ENCODE measurements at regions not wholly inside any gene's neighbourhood (a gene's known extent, or its start where the extent isn't known, plus 50 kb on each side); places are given as distances from the start of the nearest gene placed in this dataset.

DNA sequence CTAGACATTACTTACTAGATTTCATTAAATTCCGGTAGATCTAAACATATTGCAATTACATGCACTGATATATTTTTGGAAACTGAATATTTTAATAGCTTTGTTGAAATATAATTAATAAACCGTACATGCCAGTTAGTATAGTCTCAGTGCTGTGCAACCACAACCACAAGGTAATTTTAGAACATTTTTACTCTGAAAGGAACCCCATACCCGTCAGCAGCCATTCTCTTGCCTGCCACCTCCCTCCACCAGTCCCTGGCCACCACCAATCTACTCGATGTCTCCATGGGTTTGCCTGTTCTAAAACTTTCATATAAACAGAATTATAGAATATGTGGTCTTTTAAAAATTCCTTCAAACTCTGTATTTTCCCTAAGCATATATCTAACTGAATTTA lies 293.9 kb downstream of the THBS2 start:
- H3K4me1 ChIP-seq (ENCODE audit: control insufficient read depth in 2 of 2, insufficient read depth in 1 of 2, low read depth in 1 of 2, low read length in 2 of 2): no peaks in the 10 kb centered on the region
- H4K91ac ChIP-seq (ENCODE audit: low read depth, low read length, poor library complexity): no peak overlapping the region
- no peaks in the 10 kb centered on the region for H3K27me3 ChIP-seq (ENCODE audit: control insufficient read depth in 3 of 3, insufficient read depth in 3 of 3, low read depth in 1 of 3, low read length in 3 of 3)
- no peak overlapping the region for H2BK120ac ChIP-seq (ENCODE audit: low read depth, low read length)
- no peaks in the 10 kb centered on the region for H3K36me3 ChIP-seq (replicated peaks in 1 of 2; ENCODE audit: control insufficient read depth in 2 of 2, insufficient read depth in 2 of 2, low read length in 2 of 2)
- no peaks in the 10 kb centered on the region for H3K79me1 ChIP-seq (ENCODE audit: low read depth, low read length)
- H2AK5ac ChIP-seq (ENCODE audit: low read depth, low read length): no peak overlapping the region
- no peak overlapping the region for H3K18ac ChIP-seq (ENCODE audit: low read length)
- no peak overlapping the region for H3K4me3 ChIP-seq (ENCODE audit: low read length in 2 of 2)
- H3K27ac ChIP-seq (replicated peaks; ENCODE audit: low read length): no peak overlapping the region
- H2BK12ac ChIP-seq (ENCODE audit: low read length): no peak overlapping the region
- no peak overlapping the region for H3K9ac ChIP-seq (ENCODE audit: low read depth, low read length, poor library complexity)
- no peak overlapping the region for H2BK15ac ChIP-seq (ENCODE audit: low read length)
- no peak for DNase-seq (ENCODE audit: low spot score)
- no peak overlapping the region for H2AFZ ChIP-seq (ENCODE audit: low read length)
- no peaks in the 10 kb centered on the region for H3K9me3 ChIP-seq (replicated peaks in 1 of 2; ENCODE audit: control insufficient read depth in 2 of 2, insufficient read depth in 1 of 2, low read depth in 1 of 2, low read length in 2 of 2)
- H3K14ac ChIP-seq (ENCODE audit: low read length): no peak overlapping the region
- H3K4ac ChIP-seq (ENCODE audit: low read length): no peak overlapping the region
- H2BK5ac ChIP-seq (ENCODE audit: low read length): no peak overlapping the region
- WGBS, 2 donors (ENCODE audit: extremely low coverage in 2 of 2, insufficient read length in 2 of 2, insufficient replicate concordance in 1 of 2): no CpG with 5 or more reads among the region's 4 CpGs
- no peak overlapping the region for H3K23ac ChIP-seq (ENCODE audit: low read depth, low read length, poor library complexity)
- H3K4me2 ChIP-seq (ENCODE audit: insufficient read depth, low read length, poor library complexity, severe bottlenecking): no peak overlapping the region
- H4K8ac ChIP-seq (ENCODE audit: low read depth, low read length): no peak overlapping the region

DNA sequence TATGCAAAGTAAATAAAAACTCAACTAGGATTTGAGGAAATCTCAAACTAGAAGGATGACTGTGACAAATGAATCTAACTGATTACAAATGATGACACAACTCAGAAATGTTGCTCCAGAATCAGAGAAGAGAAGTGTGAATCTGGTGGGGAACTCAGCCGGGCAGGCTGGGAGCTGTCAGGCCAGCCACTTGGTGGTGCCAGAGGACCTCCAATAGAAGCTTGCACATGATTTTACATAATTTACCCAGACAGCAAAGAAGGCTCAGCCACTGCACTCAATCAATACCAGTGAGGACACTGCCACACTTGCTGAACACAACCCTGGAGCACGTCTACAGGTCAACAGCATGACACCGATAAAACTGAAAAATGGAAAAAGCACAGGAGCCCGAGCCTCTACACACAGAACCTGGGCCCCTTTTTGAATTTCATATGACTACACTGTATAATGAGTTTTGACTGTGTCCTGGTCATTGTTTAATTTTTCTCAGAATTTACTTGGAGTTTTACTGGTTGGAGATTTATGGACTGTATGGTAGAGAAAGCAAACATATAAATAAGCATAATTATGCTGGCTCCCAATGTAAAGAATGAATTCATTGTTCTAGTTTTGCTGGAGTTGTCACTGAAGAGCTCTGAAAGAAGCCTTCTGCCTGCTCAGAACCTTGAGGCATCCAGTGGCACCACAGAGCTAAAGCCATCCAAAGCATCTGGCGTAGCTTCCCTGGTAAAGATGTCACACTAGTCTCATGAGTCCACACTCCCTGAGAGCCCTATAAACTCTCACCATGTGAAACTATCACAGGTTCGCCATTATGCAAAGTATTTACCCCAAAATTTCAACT lies 296.5 kb downstream of the THBS2 start:
- Histone ChIP-seq H2BK15ac (ENCODE audit: low read length) (no peak overlapping the region), H2BK12ac (ENCODE audit: low read length) (no peak overlapping the region), H3K4me3 (ENCODE audit: low read length in 2 of 2) (no peak overlapping the region), H3K36me3 (replicated peaks in 1 of 2; ENCODE audit: control insufficient read depth in 2 of 2, insufficient read depth in 2 of 2, low read length in 2 of 2) (no peaks in the 10 kb centered on the region), H2AK5ac (ENCODE audit: low read depth, low read length) (no peak overlapping the region), H4K8ac (ENCODE audit: low read depth, low read length) (no peak overlapping the region), H3K4me2 (ENCODE audit: insufficient read depth, low read length, poor library complexity, severe bottlenecking) (no peak overlapping the region), H3K14ac (ENCODE audit: low read length) (no peak overlapping the region), H3K9ac (ENCODE audit: low read depth, low read length, poor library complexity) (no peak overlapping the region), H4K91ac (ENCODE audit: low read depth, low read length, poor library complexity) (no peak overlapping the region), H3K9me3 (replicated peaks in 1 of 2; ENCODE audit: control insufficient read depth in 2 of 2, insufficient read depth in 1 of 2, low read depth in 1 of 2, low read length in 2 of 2) (no peaks in the 10 kb centered on the region), H3K79me1 (ENCODE audit: low read depth, low read length) (no peaks in the 10 kb centered on the region), H3K27me3 (ENCODE audit: control insufficient read depth in 3 of 3, insufficient read depth in 3 of 3, low read depth in 1 of 3, low read length in 3 of 3) (no peaks in the 10 kb centered on the region), H3K18ac (ENCODE audit: low read length) (no peak overlapping the region), H2AFZ (ENCODE audit: low read length) (no peak overlapping the region), H3K27ac (replicated peaks; ENCODE audit: low read length) (no peak overlapping the region), H2BK120ac (ENCODE audit: low read depth, low read length) (no peak overlapping the region), H3K4me1 (ENCODE audit: control insufficient read depth in 2 of 2, insufficient read depth in 1 of 2, low read depth in 1 of 2, low read length in 2 of 2) (no peaks in the 10 kb centered on the region), H3K23ac (ENCODE audit: low read depth, low read length, poor library complexity) (no peak overlapping the region), H2BK5ac (ENCODE audit: low read length) (no peak overlapping the region), H3K4ac (ENCODE audit: low read length) (no peak overlapping the region)
- peak; percentile 50 for DNase-seq (ENCODE audit: low spot score)
- whole genome bisulfite sequencing, 2 donors (ENCODE audit: extremely low coverage in 2 of 2, insufficient read length in 2 of 2, insufficient replicate concordance in 1 of 2): no CpG with 5 or more reads among the region's 6 CpGs

DNA sequence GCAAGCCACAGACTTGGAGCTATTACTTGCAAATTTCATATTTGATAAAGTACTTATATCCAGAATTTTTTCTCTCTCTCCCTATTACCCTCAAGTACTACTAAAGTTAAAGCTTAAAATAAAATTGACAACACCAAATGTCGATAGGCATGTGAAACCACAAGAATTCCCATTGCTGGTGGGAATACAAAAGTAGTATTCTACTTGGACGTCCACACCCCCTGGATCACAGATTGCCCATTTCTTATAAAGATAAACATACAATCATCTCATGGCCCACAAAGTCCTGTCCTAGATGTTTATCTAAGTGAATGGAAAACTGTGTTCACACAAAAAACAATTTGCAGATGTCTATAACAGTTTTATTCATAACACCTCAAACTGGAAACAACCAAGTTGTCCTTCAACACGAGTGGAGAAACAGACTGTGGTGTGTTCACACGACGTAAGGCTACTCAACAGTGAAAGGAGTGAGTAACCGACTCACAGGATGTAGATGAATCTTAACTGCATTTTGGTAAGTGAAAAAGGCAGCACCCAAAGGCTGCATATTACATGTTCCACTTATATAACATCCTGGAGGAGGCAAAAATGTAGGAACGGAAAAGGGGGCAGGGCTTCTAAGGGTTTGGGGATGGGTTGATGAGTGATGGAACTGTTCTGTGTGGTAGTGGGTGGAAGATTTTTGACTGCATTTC lies 297.4 kb downstream of the THBS2 start:
- H2BK5ac ChIP-seq (ENCODE audit: low read length): no peak overlapping the region
- H3K4me2 ChIP-seq (ENCODE audit: insufficient read depth, low read length, poor library complexity, severe bottlenecking): no peak overlapping the region
- H2BK120ac ChIP-seq (ENCODE audit: low read depth, low read length): no peak overlapping the region
- no peak overlapping the region for H3K18ac ChIP-seq (ENCODE audit: low read length)
- H2AFZ ChIP-seq (ENCODE audit: low read length): no peak overlapping the region
- H3K9me3 ChIP-seq (replicated peaks in 1 of 2; ENCODE audit: control insufficient read depth in 2 of 2, insufficient read depth in 1 of 2, low read depth in 1 of 2, low read length in 2 of 2): no peaks in the 10 kb centered on the region
- H3K79me1 ChIP-seq (ENCODE audit: low read depth, low read length): no peaks in the 10 kb centered on the region
- no peaks in the 10 kb centered on the region for H3K27me3 ChIP-seq (ENCODE audit: control insufficient read depth in 3 of 3, insufficient read depth in 3 of 3, low read depth in 1 of 3, low read length in 3 of 3)
- H3K23ac ChIP-seq (ENCODE audit: low read depth, low read length, poor library complexity): no peak overlapping the region
- H4K91ac ChIP-seq (ENCODE audit: low read depth, low read length, poor library complexity): no peak overlapping the region
- WGBS, 2 donors (ENCODE audit: extremely low coverage in 2 of 2, insufficient read length in 2 of 2, insufficient replicate concordance in 1 of 2): no CpG with 5 or more reads among the region's 7 CpGs
- H2AK5ac ChIP-seq (ENCODE audit: low read depth, low read length): no peak overlapping the region
- no peak overlapping the region for H3K4me3 ChIP-seq (ENCODE audit: low read length in 2 of 2)
- no peak overlapping the region for H4K8ac ChIP-seq (ENCODE audit: low read depth, low read length)
- H2BK12ac ChIP-seq (ENCODE audit: low read length): no peak overlapping the region
- no peak overlapping the region for H2BK15ac ChIP-seq (ENCODE audit: low read length)
- H3K27ac ChIP-seq (replicated peaks; ENCODE audit: low read length): no peak overlapping the region
- no peaks in the 10 kb centered on the region for H3K36me3 ChIP-seq (replicated peaks in 1 of 2; ENCODE audit: control insufficient read depth in 2 of 2, insufficient read depth in 2 of 2, low read length in 2 of 2)
- no peak for DNase-seq (ENCODE audit: low spot score)
- no peaks in the 10 kb centered on the region for H3K4me1 ChIP-seq (ENCODE audit: control insufficient read depth in 2 of 2, insufficient read depth in 1 of 2, low read depth in 1 of 2, low read length in 2 of 2)
- H3K9ac ChIP-seq (ENCODE audit: low read depth, low read length, poor library complexity): no peak overlapping the region
- H3K4ac ChIP-seq (ENCODE audit: low read length): no peak overlapping the region
- H3K14ac ChIP-seq (ENCODE audit: low read length): no peak overlapping the region

GRCh38 chr6:168953461-168953860 lies 300.2 kb downstream of the THBS2 start:
- Histone ChIP-seq H3K18ac (ENCODE audit: low read length) (no peak overlapping the region), H3K9ac (ENCODE audit: low read depth, low read length, poor library complexity) (no peak overlapping the region), H3K14ac (ENCODE audit: low read length) (no peak overlapping the region), H2BK120ac (ENCODE audit: low read depth, low read length) (no peak overlapping the region), H2AK5ac (ENCODE audit: low read depth, low read length) (no peak overlapping the region), H2BK15ac (ENCODE audit: low read length) (no peak overlapping the region), H3K4me2 (ENCODE audit: insufficient read depth, low read length, poor library complexity, severe bottlenecking) (no peak overlapping the region), H2AFZ (ENCODE audit: low read length) (no peak overlapping the region), H4K91ac (ENCODE audit: low read depth, low read length, poor library complexity) (no peak overlapping the region), H3K79me1 (ENCODE audit: low read depth, low read length) (no peaks in the 10 kb centered on the region), H2BK12ac (ENCODE audit: low read length) (no peak overlapping the region), H2BK5ac (ENCODE audit: low read length) (no peak overlapping the region), H3K4me1 (ENCODE audit: control insufficient read depth in 2 of 2, insufficient read depth in 1 of 2, low read depth in 1 of 2, low read length in 2 of 2) (no peaks in the 10 kb centered on the region), H3K4ac (ENCODE audit: low read length) (no peak overlapping the region), H3K23ac (ENCODE audit: low read depth, low read length, poor library complexity) (no peak overlapping the region), H3K36me3 (replicated peaks in 1 of 2; ENCODE audit: control insufficient read depth in 2 of 2, insufficient read depth in 2 of 2, low read length in 2 of 2) (no peaks in the 10 kb centered on the region), H3K9me3 (replicated peaks in 1 of 2; ENCODE audit: control insufficient read depth in 2 of 2, insufficient read depth in 1 of 2, low read depth in 1 of 2, low read length in 2 of 2) (peaks cover 0 to 5% of the 10 kb centered on the region in 2 donors), H3K27me3 (ENCODE audit: control insufficient read depth in 3 of 3, insufficient read depth in 3 of 3, low read depth in 1 of 3, low read length in 3 of 3) (no peaks in the 10 kb centered on the region), H3K4me3 (ENCODE audit: low read length in 2 of 2) (no peak overlapping the region), H3K27ac (replicated peaks; ENCODE audit: low read length) (no peak overlapping the region), H4K8ac (ENCODE audit: low read depth, low read length) (no peak overlapping the region)
- DNase-seq (ENCODE audit: low spot score): no peak
- WGBS, 2 donors (ENCODE audit: extremely low coverage in 2 of 2, insufficient read length in 2 of 2, insufficient replicate concordance in 1 of 2): no CpG with 5 or more reads among the region's 6 CpGs

Data from neuronal stem cell (in vitro differentiated cells).